Progenitor cell of endocrine pancreas (in vitro differentiated cells): ENCODE measurements at regions not wholly inside any gene's neighbourhood (a gene's known extent, or its start where the extent isn't known, plus 50 kb on each side); places are given as distances from the start of the nearest gene placed in this dataset.
"Not testable (repeated sequence)": the region's sequence is repeated elsewhere in the genome, so short reads cannot be mapped to it uniquely, and the experiment has no call there.

ENCODE experiments used
- DNase-seq: peaks from one replicate; pipeline ENCODE4 v3.0.0; 2021; ENCODE audit warnings: low spot score; ENCODE audit not compliant: unreplicated experiment
- H3K27ac Mint-ChIP-seq: 2 replicates; pipeline ENCODE4 v1.8.0; 2021; ENCODE audit warnings: mild to moderate bottlenecking, moderate library complexity, mixed read lengths
- H3K27me3 Mint-ChIP-seq: 2 replicates; pipeline ENCODE4 v1.8.0; 2021; ENCODE audit warnings: mixed read lengths
- H3K36me3 Mint-ChIP-seq: 2 replicates; pipeline ENCODE4 v1.8.0; 2022; ENCODE audit warnings: mixed read lengths; ENCODE audit not compliant: insufficient read depth
- H3K4me1 Mint-ChIP-seq: 2 replicates; pipeline ENCODE4 v1.8.0; 2021; ENCODE audit warnings: low read depth, mixed read lengths
- H3K4me3 Mint-ChIP-seq: 2 replicates; pipeline ENCODE4 v1.8.0; 2021; ENCODE audit warnings: low read depth, mild to moderate bottlenecking, moderate library complexity, mixed read lengths
- H3K9me3 Mint-ChIP-seq: 2 replicates; pipeline ENCODE4 v1.8.0; 2021; ENCODE audit warnings: low read depth, mixed read lengths
- TF ChIP-seq, protein P1 (sequence below): fragments of 200-600 bp; sonication (generic); IDR thresholded peaks from one replicate; pipeline ENCODE4 v1.5.0; 2021; ENCODE audit warnings: antibody characterized with exemption, mild to moderate bottlenecking; ENCODE audit not compliant: unreplicated experiment

DNA sequence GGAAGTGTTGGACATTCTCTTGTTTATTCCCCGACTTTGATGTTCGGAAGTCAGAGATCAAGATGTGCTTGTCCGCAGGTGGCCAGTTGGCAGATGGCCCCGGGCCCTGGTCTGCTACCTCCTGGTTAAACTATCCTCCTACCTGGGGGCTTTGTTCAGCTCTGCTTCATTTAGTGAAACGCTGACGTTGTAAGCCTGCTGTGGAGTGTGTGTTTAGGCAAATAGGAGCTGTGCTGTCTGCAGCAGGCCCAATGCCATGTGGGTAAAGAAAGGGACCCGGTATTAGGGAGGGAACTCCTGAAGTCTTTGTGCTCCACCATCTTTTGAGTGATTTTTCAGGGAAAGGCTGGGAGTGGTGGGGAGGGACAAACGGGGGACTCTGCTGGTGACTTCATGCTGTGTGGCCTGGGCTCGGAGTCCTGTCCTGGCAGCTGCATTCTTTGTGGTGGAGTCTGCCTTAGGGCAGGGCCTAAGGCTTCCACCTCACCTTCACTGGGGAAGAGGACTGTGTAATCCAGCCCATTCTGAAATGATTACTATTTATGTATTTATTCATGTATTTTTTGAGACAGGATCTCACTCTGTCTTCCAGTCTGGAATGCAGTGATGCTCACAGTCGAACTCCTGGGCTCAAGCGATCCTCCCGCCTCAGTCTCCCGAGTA, 171.1 kb upstream of the KLF6 start:
- H3K36me3 Mint-ChIP-seq = no peaks in the 10 kb centered on the region
- no peak overlapping the region for H3K4me3 Mint-ChIP-seq
- peaks cover 9% of the 10 kb centered on the region for H3K4me1 Mint-ChIP-seq
- peak overlapping the region; percentile 18 for H3K27ac Mint-ChIP-seq
- TF ChIP-seq, protein P1, sequence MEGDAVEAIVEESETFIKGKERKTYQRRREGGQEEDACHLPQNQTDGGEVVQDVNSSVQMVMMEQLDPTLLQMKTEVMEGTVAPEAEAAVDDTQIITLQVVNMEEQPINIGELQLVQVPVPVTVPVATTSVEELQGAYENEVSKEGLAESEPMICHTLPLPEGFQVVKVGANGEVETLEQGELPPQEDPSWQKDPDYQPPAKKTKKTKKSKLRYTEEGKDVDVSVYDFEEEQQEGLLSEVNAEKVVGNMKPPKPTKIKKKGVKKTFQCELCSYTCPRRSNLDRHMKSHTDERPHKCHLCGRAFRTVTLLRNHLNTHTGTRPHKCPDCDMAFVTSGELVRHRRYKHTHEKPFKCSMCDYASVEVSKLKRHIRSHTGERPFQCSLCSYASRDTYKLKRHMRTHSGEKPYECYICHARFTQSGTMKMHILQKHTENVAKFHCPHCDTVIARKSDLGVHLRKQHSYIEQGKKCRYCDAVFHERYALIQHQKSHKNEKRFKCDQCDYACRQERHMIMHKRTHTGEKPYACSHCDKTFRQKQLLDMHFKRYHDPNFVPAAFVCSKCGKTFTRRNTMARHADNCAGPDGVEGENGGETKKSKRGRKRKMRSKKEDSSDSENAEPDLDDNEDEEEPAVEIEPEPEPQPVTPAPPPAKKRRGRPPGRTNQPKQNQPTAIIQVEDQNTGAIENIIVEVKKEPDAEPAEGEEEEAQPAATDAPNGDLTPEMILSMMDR = no peak
- H3K27me3 Mint-ChIP-seq = peaks cover 6% of the 10 kb centered on the region
- H3K9me3 Mint-ChIP-seq = no peaks in the 10 kb centered on the region
- DNase-seq = no peak

DNA sequence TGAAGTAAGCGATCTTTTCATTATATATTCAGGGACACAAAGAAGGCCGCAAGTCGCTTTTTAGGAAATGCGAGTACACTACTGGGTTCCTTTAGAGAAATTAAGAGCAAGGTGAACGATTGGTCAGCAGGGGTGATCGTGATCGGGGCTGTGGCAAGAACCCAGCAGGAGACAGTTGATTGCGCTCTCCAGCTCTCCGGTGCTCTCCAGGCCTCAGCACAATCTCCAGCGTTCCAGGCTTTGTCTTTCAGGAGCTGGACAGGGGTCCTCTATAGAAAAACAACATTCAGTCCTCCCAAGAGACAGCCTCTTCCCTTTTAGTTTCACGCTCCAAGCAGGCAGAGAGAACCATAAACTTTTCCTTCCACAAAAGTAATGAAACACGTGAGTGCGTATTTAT, 170.5 kb upstream of the KLF6 start:
- H3K36me3 Mint-ChIP-seq = no peaks in the 10 kb centered on the region
- H3K27me3 Mint-ChIP-seq = peaks cover 4% of the 10 kb centered on the region
- H3K4me1 Mint-ChIP-seq = peaks cover 9% of the 10 kb centered on the region
- no peak for DNase-seq
- TF ChIP-seq, protein P1 = no peak
- H3K27ac Mint-ChIP-seq = peak overlapping the region; percentile 18
- no peak overlapping the region for H3K4me3 Mint-ChIP-seq
- H3K9me3 Mint-ChIP-seq = no peaks in the 10 kb centered on the region

DNA sequence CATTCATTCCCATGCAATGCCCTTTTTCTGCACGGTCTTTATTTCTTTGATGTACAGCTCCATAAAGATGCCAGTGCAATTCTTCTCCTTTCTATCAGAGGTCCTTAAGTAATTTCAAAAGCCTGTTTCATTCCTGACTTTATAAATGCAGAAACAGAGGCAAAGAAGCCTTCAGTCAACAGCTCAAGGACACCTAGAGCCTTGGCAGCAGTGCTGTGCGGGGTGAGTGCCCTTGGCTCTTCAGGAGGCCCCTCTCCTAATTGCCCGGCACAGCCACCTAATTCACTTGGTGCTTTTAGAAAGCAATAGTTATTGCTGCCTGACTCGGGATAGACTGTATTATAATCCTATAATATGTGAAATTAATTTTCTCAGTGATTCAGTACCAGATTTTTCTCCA, 169.6 kb upstream of the KLF6 start:
- Mint-ChIP-seq H3K27me3 (peaks cover 3% of the 10 kb centered on the region), H3K4me1 (peaks cover 9% of the 10 kb centered on the region), H3K4me3 (no peak overlapping the region), H3K36me3 (no peaks in the 10 kb centered on the region), H3K9me3 (no peaks in the 10 kb centered on the region), H3K27ac (no peak overlapping the region)
- TF ChIP-seq, protein P1 = no peak
- DNase-seq = no peak

DNA sequence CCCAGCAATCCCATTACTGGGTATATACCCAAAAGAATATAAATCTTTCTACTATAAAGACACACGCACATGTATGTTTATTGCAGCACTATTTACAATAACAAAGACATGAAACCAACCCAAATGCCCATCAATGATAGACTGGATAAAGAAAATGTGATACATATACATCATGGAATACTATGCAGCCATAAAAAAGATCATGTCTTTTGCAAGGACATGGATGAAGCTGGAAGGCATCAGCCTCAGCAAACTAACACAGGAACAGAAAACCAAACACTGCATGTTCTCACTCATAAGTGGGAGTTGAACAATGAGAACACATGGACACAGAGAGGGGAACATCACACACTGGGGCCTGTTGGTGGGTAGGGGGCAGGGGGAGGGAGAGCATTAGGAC, 169.0 kb upstream of the KLF6 start:
- not testable (repeated sequence) for H3K27me3 Mint-ChIP-seq, DNase-seq, H3K36me3 Mint-ChIP-seq, H3K9me3 Mint-ChIP-seq, H3K4me3 Mint-ChIP-seq, H3K4me1 Mint-ChIP-seq
- peak overlapping the region; percentile 67 for H3K27ac Mint-ChIP-seq

DNA sequence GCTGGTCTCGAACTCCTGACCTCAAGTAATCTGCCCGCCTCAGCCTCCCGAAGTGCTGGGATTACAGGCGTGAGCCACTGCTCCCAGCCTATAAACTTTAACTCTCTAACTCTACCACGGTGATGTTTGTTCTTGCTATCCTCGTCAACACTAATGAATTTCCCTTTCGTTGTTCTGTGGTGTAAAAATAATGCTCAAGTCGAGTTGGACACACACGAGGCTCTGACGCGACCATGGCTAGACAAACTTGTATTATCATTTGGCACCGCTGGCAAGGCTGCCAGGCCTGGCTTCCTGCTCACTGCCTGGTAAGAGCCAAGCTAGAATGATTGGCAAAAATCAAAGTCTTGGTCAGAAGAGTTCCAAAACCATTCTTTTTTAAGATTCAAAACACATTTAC, 167.0 kb upstream of the KLF6 start:
- H3K9me3 Mint-ChIP-seq = no peaks in the 10 kb centered on the region
- no peak for DNase-seq
- TF ChIP-seq, protein P1 = no peak
- no peak overlapping the region for H3K4me3 Mint-ChIP-seq
- H3K27me3 Mint-ChIP-seq = peaks cover 3% of the 10 kb centered on the region
- H3K4me1 Mint-ChIP-seq = peaks cover 9% of the 10 kb centered on the region
- H3K36me3 Mint-ChIP-seq = no peaks in the 10 kb centered on the region
- no peak overlapping the region for H3K27ac Mint-ChIP-seq

DNA sequence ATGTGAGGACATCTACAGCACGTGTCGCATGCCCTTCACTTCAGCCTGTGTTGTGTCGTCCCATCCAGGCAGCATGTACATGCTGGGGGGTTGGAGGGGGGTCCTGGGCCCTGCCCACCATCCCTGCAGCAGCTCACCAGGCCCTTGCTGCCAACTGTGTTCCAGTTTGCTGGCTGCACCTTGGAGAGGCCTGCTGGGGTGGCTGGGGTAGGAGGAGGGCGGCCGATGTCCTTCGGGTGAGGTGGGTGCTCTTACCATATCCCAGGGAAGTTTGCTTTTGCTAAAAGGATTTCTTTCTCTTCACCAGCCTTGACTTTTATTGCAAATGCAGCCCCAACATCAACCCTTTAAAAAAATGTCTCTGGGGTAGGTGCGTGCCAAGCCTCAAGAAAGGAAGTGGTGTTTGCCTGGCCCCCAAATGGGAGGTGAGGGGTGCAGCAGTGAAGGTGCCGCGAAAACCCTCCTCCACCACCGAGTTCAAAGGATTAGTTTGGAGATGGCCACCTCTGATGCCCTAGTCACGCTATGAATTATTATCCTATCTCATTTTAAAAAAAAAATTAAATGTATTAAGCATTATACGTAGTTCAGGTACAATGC, 165.8 kb upstream of the KLF6 start:
- no peaks in the 10 kb centered on the region for H3K9me3 Mint-ChIP-seq
- H3K4me1 Mint-ChIP-seq = peaks cover 12% of the 10 kb centered on the region
- no peaks in the 10 kb centered on the region for H3K36me3 Mint-ChIP-seq
- DNase-seq = no peak
- peaks cover 3% of the 10 kb centered on the region for H3K27me3 Mint-ChIP-seq
- H3K27ac Mint-ChIP-seq = no peak overlapping the region
- no peak overlapping the region for H3K4me3 Mint-ChIP-seq
- TF ChIP-seq, protein P1 = no peak
